ENCODE measurements at regions not wholly inside any gene's neighbourhood (a gene's known extent, or its start where the extent isn't known, plus 50 kb on each side); places are given as distances from the start of the nearest gene placed in this dataset.
A peak's percentile ranks its signal among the peaks of the same experiment; 100 is the strongest.

DNA sequence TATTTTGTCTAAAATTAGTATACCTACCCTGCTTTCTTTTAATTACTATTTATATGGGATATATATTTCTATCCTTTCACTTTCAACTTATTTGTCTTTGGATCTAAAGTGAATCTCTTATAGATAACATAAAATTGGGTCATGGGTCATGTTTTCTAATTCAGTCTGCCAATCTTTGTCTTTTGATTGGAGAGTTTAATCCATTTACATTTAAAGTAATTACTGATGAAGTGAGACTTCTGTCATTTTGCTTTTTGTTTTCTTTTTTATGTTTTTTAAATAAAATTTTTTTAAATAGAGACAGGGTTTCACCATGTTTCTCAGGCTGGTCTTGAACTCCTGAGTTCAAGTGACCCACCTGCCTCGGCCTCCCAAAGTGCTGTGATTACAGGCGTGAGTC is 50.5 kb upstream of the PRDM1 start:
- no peak for DNase-seq

DNA sequence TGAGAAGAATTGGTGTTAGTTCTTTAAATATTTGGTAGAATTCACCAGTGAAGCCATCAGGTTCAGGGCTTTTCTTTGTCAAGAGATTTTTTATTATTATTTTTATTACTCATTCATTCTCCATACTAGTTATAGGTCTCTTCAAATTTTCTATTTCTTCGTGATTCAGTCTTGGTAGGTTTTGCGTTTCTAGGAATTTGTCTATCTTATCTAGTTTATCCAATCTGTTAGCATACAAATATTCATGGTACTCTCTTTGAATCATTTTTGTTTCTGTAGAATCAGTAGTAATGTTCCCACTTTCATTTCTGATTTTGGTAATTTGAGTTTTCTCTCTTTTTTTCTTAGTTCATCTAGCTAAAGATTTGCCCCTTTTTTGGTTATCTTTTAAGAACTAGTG is 52.3 kb upstream of the PRDM1 start:
- DNase-seq: no peak

DNA sequence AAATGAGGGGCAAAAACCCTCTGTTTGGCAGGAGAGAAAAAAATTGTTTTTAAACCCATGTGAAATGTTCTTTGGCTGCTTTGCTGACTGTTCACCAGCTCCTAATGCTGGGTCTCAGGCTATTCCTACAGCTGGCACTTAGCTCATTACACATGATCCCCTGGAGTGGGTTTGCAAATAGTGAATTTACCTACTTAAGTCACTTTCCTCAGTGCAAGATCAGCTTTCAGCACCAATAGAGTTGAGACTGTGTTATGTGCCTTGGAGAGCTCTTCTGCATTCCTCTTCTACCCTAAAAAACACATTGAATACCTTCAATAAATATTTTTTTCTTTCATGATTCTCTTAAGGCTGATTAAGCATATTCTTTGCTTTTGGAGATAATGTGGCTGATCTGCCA is 58.4 kb upstream of the PRDM1 start:
- peak; percentile 21 to 80 for DNase-seq

DNA sequence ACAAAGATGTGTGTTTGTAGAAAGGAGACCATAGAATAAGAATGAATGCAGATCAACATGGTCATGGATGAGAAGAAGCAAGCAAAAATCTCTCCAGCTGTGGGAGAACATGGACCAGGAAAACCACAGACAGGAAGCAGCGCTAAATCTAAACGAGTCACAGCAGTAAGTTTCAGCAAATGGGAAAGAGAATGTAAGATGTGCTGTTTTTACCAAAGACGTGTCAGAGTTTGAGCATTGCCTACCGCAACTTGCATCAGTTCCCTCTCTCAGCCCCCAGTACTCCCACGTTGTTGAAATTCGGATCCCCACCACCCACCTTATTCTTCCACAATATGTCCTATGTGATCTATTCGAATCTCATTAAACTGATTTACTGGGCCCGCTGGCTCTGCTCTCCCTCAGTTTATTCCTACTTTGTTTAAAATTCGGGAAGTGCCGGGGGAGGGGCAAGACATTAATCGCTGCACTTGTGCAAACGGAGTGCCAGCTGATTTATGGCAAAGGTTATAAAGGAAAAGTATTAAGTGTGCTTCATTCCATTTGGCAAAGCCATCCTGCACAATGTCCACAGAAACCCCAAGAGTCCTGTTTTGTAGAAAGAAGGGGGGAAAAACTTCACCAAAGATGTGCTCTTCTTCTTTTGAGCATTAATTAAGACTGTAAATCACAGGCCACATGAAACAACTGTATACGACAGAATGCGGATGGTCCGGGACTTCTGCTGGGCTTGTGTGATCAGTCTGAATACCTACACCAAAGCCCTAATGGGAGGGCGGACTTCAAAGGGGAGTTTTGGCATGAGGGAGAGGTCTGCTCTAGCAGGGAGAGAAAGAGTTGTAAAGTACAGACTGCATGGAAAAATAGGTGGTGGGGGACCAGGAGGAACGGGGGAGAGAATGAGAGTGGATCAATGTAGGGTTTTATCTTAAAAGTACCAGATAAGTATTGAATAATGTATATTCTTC is 59.1 kb upstream of the PRDM1 start:
- no peak for DNase-seq

DNA sequence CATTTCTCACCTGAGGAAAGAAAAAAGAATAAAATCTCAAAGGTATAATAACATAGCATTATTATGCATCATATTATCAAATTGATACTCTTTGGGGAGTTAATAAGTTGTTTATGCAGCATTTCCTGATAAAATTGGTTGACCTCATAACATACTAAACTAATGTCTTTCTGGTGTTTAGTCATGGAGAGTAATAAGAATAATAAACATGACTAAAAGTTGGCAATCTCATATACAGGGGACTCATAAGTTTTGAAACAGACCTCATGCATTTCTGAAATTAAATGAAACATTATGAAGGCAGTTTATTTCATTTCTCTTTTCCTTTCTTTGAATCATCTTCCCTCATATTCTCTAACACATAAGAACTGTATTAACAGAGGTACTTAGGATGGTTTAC is 60.5 kb upstream of the PRDM1 start:
- DNase-seq: no peak

DNA sequence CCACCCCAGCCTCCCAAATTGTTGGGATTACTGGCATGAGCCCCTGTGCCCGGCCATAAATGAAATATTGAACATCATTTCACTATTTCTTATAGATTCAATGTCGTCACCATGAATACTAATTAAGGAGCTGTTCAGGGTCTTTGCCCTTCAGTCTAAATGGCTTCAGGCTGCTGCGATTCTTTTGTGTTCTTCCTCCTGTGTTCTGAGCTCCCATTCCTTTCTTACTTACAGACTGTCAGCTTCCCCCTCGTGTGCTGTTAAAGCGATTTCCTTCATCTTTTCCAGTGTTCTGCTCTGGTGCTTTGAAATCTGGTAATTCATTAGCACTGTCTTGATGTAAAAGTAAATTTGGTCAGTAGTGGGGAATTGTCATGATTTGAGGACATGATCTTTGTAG is 63.3 kb upstream of the PRDM1 start:
- DNase-seq: no peak

DNA sequence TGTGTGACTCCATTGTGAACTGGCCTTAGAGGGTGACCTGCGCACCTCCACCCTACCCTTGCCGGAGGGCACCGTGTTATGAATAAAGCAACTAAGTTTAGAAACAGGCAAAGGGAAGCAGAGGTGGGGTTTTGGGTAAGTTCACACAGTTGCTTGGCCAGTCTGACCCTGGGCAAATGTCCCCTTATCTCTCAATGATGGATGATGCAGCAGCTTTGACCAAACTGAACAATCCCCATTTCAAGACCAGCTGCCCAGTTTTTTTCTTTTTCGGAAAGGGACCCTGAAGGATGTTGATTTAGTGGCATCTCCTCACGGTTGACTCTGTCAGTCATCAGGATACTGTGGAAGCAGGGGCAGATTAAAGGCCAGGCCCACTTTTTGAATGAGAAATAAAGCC is 68.7 kb upstream of the PRDM1 start:
- no peak for DNase-seq

DNA sequence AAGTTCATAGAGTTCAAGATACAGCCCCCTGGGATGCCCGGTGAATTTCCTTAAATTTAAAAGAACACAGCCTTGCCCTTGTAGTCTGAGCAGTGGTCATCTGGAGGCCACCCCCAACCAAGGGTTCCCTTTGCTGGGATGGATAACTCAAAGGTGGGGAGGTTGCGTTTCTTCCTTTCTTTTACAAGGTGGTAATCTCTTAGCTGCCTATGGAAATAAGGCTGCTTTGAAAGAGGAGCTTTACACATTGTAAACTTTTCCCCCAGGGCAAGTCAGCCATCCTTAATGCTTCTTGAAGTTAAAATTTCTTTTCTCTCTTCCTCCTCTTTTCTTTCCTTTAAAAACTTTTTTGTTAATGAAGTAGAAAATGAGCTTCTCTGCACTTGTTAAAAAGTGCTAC is 71.2 kb upstream of the PRDM1 start:
- DNase-seq: no peak

DNA sequence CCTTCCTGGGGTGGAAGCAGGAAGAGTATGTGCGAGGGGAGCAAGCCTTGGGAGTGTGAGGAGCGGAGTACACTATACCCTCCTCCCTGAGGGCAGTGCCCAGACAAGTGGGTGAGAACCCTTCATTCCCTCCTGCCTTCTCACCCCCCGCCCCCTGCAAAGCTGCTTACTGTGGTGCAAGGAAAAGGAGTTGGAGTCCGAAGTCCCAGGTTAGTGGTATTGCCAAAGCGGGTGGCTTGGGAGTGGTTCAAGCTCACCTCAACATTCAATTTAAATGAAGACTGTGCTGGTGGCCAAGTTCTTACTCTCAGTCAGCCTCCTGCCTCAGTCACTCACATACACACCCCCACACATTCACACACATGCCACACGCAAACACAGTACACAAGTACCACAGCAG is 74.7 kb upstream of the PRDM1 start:
- no peak for DNase-seq

DNA sequence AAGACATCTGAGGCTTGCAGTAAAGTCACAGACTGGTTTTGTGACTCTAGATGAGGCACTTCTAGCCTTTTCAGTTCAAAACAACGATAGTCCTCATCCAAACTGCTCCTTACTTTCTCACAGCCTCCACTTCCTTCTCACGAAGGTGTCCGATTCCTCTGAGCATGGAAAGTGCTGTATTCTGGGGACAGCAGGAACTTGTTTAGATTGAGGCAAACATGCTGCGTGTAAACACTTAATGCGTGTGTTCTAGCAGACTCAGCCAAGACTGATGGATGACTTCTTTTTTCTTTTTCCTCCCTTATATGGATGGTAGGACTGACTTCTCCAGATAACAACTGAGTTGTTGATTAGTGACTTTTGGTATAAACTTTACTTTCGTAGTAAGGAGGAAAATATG is 80.2 kb upstream of the PRDM1 start:
- DNase-seq: no peak

DNA sequence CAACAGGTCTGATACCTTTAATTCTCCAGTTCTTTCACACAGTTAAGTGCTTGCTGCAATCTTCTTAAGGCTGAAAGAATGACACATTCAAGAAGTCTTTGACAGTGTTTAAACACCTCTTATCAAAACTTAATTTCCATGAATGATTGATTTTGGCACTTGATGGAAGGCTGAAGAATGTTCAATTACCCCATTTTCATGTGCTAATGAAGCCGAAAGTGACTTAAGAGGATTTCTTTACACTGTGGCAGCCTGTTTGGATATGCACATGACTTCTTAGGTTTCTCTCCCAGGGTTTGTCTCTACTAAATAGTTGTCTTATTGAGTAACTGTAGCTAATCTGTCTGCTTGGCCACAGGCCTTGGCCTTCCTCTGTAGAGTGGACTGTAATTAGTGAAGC is 81.1 kb upstream of the PRDM1 start:
- peak; percentile 73 to 90 for DNase-seq

DNA sequence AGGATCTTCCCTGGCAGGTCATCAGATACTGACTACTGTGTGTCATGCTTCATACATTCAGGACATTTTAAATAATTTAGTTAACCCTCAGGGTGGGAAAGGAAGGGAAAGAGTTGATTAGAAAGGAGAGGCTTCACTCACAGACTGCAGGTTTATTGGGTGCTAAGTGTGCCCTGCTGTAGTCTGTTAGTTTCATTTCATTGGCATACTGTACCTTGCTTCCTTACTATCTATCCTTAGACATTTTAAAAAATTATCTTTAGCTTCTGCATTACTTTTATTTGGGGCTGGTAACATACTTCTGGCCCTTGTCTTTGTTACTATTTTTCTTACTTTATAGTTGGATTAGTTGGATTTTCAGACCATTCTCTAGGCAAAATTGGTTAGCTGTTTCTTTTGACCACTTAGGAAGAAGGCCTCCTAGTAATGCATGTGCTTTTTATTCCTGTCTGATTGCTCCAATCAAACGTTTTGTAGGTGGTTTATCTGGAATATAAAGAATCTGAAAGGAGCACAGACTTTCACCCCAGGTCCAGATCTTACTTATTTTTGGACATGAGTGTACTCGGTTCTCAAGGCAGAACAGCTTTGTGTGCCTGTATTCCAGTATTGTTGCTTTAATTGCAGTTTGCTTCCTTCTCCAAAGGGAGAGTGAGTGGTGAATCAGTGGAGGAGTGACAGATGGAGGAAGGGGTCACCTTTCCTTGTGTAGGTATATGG is 82.7 kb upstream of the PRDM1 start:
- peak in 1 of 2 experiments; percentile 15 for DNase-seq

DNA sequence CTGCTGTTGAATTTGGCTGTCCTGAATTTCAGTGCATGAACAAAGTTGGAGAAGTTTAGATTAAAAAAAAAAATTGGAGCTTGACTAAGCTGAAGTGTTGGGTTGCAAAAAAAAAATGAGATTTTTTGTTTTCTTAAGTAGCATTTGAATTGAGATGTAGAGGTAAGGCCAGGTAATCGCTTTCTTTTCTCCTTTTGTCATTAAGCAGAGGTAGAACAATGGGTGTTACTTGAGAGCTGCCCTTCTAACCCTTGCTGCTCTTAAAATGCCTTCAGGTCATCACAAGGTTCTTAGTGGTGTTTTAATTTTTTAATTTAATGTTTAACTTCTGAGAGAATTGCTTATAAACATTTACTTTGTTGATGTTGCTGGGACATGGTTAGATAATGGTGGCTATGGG is 84.1 kb upstream of the PRDM1 start:
- DNase-seq: no peak

DNA sequence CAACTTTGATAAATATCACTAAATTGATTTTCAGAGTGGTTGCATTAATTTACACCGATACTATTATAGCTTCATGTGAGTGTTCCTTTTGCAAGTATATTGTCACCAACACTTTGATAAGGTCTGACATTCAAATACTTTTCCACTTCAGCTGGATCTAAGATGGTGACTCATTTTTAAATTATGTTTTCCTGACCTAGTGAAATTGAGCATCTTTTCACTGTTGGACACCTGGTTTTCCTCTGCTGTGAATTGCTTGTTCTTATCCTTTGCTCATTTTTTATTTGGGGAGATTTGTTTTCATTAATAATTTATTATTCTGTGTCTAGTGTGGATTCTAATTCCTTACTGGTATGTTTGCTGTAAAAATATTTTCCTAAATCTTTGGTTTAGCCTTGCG is 85.2 kb upstream of the PRDM1 start:
- no peak for DNase-seq

DNA sequence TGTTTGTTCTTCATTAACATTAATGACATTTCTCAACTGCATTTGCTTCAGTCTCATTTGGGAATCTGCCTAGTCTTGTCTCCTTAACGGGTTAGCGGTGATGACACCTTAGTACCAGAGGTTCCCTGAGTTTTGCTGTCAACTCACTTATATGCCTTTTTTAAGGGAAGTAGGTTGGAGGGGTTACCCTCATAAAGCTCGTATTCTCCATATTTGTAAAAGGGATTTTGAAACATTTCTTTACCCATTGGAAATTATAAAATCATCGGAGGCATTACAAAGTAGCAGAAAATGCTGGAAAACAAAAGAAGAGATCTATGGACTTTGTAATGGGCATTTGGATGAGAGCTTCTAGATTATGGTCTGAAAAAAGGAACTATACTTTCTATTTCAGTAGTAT is 88.7 kb upstream of the PRDM1 start:
- DNase-seq: no peak

DNA sequence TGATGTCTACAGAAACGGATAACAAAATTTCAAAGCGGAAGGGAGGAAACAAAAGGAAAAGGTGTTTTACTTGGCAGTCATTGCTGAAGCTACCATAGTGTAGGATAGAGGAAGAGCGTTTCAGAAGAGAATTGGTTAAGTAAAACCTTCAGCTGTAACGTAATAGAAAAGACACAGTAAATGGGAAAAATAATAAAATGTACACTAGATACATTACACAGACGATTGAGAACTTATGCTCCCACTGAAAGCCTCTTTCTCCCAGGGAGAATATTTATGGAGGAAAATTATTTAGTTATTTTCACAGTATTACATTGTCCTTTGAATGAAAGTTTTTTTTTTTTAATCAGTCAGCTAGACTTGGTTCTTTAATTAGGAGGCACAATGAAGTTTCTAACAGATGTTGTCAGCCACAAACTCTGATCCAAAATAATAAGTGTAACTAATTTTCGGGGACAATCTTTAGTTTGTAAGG is 90.7 kb upstream of the PRDM1 start:
- DNase-seq: no peak

DNA sequence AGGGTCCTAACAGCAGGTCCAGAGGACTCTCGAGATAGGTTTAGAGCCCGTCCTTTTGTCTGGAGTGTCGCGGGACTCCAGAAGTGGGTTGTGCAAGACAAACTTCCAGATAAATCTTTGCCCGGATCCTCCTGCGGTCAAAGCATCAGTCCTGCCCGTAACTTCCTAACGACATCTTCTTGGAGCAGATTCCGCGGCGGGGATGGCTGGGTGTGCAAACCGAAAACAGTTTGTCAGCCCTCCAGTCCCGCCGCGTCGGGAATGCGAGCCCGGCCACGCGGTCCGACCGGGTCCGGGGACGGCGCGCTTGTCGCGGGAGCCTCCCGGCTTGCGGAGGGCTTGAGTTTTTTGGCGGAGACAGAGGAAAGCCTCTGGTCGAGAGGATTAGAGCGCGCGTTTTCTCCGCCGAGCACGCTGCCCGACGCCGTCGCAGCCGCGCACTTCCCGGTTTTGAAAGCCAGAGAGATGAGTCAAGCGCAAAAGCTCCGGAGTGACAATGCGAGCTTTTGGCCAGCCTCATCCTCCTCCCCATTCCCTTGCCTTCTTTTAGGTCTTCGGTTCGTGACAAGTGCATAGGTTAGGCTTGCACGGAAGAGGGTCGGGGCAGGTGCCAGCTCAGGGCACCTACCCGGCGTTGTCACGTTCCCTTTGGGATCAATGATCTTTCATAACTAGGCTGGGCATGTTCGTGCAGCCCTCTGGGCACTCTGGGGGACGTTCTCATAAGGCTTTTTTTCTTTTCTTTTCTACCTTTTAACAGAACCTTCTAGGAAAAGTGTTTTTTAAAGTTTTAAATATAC is 91.3 kb upstream of the PRDM1 start:
- peak; percentile 18 to 34 for DNase-seq

DNA sequence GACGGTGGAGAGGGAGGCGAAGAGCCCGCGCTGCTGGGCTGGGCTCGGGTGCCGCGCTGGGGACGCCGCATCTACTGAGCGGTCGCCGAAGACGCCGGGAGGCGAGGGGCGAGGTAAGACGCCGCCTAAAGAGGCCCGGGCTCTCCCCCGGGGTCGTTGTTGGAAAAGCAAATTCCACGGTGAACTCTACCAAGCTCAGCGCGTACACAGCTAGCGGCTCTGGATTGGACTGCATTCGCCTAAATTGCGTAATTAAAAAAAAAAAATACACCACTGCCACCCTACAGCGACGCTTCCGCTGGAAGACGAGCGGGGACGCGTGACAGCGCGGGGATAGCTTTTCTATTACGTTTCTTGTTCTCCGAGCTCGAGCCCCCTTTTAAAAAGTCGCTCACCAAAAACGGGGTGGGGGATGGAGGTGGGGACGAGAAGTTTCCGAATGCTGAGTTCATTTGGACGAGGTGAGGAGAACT is 92.0 kb upstream of the PRDM1 start:
- peak in 1 of 2 experiments; percentile 29 for DNase-seq

DNA sequence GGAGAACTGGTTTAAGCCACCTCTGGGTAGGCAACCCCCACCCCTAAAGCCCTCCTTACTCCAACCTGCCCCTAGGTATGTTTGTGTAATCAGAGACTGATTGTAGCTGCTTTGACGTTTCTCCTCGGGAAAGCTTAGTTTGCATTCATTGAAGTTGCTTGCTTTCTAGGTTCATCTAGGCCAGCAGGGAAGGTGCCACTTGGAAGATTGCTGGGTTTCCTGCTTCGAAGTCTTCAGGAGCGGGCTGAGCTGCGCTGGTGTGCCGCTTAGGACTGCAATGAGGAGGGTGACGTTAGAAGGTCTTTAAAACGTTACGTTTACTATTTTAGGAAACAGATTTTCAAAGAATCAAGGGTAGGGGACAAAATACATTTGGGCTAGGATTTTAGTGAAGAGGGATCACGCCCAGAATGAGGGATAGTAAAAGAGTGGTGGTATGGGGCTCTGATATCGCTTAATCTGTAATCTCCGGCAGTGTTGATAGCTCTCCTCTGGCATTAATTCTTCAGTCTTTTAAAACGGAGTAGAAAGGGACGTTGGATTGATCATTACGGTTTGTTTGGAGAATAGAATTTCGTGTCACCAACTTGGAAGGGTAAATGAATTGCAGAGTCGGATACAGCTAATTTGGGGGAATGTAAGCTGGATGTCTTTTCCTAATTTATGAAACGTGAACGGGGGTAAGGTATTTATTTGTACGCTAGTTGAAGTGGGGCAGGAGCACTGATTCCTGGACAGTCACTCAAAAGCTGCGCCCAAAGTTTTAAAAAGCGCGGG is 92.6 kb upstream of the PRDM1 start:
- no peak for DNase-seq

DNA sequence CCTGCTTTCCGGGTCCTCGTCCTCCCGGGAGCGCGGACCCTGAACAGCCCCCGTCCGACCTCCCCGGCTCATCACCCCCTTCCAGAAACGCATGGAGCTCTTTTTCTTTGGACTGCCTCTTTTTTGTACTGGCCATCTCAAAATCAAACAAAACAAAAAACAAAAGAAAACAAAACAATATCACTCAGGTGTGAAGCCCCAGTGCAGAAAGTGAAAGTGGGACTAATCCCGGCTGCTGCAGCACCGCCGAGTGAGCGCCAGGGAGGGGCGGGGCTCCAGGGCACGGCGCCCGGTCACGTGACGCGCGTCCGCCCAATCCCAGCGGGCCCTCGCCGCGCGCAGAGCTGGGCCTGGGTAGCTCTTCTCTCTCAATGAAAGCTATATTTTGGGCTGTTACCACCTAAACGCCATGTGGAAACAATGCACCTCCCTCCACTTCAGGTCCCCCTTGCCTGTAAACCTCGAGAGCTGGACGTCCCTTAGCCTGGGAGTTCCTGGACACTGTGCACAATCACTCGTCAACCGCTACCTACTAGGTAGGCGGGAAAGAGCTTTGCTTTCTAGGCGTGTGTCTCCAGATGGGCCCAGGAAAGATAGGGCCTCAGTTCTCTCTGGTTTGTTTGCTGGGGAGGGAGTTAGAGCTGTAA is 93.7 kb upstream of the PRDM1 start:
- peak; percentile 28 to 68 for DNase-seq

DNA sequence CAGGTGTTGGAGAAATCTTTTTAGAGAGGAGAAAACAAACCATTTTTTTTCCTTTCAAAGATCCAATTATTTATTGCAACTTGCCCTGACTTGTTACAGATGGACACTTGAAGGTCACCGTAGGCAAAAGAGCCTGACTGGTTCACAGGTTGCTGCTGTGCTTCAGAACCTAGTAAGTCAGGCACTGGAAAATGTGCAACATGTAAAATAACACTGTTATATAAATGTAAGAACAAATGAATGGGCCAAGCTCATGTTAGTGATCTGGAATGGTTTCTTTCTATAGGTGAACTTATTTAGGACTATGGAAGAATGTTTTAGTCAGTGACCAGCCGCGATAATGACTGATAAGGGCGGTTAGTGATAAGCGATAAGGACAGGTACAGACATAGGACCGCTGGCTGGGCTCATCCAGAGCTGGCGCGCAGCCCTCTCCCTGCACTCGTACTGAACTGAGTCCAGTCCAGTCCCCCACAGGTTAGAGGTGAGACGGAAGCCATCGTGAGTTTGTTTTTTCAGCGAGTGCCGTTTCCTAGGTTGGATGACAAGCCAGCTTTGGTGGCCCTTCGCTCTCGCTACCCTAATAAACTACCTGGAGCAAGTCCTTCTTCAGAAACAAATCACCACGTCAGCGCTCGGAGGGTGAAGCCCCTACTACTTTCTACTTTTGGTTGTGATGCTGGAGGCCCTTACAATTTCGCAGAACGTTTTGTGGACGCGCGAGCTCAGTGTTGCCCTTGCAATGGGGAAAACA is 94.4 kb upstream of the PRDM1 start:
- peak in 1 of 2 experiments; percentile 25 for DNase-seq

All from NCI-H524 (cell line).